ENCODE measurements at regions not wholly inside any gene's neighbourhood (a gene's known extent, or its start where the extent isn't known, plus 50 kb on each side); places are given as distances from the start of the nearest gene placed in this dataset.
A peak's percentile ranks its signal among the peaks of the same experiment; 100 is the strongest.

DNA sequence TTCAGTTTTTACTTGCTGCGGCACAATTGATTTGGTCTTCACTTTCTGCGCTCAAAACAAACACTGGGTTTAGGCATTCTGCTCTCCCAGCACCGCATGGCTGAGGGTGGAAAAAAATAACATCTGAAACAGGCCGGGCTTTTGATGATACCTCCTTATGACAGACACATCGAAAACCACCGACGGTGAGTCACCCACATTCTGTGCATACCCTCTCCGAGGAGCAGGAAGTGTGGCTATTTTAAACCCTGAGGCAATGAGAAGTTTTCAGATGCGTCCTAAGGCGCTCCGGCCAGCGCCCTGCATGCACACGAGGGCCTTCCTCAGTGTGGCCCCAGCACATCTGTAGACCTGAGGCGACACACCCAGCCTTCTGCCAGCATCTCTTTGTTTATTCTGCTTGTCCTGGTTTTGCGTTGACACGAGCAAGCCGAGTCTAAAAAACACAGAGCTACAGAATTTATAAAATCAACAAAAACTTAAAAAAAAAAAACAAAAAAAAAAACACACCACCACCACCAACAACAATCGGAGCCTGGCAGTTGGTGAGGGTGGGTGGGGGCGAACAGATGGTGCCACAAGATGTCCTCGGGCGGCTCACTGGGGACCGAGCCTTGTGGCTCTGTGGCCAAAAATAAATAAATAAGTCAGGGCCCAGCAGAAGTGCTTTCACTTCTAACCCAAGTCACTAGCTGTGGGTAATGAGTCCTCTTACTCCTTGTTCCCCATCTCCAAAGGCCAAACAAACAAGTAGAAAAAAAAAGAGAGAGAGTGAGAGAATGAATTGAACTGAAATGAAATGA is 162.6 kb upstream of the IRF2BP2 start (continued):
- TF ChIP-seq SMARCE1 (IDR thresholded peaks at IDR 0.05; ENCODE audit: borderline replicate concordance): no peak
- TF ChIP-seq, protein P1, sequence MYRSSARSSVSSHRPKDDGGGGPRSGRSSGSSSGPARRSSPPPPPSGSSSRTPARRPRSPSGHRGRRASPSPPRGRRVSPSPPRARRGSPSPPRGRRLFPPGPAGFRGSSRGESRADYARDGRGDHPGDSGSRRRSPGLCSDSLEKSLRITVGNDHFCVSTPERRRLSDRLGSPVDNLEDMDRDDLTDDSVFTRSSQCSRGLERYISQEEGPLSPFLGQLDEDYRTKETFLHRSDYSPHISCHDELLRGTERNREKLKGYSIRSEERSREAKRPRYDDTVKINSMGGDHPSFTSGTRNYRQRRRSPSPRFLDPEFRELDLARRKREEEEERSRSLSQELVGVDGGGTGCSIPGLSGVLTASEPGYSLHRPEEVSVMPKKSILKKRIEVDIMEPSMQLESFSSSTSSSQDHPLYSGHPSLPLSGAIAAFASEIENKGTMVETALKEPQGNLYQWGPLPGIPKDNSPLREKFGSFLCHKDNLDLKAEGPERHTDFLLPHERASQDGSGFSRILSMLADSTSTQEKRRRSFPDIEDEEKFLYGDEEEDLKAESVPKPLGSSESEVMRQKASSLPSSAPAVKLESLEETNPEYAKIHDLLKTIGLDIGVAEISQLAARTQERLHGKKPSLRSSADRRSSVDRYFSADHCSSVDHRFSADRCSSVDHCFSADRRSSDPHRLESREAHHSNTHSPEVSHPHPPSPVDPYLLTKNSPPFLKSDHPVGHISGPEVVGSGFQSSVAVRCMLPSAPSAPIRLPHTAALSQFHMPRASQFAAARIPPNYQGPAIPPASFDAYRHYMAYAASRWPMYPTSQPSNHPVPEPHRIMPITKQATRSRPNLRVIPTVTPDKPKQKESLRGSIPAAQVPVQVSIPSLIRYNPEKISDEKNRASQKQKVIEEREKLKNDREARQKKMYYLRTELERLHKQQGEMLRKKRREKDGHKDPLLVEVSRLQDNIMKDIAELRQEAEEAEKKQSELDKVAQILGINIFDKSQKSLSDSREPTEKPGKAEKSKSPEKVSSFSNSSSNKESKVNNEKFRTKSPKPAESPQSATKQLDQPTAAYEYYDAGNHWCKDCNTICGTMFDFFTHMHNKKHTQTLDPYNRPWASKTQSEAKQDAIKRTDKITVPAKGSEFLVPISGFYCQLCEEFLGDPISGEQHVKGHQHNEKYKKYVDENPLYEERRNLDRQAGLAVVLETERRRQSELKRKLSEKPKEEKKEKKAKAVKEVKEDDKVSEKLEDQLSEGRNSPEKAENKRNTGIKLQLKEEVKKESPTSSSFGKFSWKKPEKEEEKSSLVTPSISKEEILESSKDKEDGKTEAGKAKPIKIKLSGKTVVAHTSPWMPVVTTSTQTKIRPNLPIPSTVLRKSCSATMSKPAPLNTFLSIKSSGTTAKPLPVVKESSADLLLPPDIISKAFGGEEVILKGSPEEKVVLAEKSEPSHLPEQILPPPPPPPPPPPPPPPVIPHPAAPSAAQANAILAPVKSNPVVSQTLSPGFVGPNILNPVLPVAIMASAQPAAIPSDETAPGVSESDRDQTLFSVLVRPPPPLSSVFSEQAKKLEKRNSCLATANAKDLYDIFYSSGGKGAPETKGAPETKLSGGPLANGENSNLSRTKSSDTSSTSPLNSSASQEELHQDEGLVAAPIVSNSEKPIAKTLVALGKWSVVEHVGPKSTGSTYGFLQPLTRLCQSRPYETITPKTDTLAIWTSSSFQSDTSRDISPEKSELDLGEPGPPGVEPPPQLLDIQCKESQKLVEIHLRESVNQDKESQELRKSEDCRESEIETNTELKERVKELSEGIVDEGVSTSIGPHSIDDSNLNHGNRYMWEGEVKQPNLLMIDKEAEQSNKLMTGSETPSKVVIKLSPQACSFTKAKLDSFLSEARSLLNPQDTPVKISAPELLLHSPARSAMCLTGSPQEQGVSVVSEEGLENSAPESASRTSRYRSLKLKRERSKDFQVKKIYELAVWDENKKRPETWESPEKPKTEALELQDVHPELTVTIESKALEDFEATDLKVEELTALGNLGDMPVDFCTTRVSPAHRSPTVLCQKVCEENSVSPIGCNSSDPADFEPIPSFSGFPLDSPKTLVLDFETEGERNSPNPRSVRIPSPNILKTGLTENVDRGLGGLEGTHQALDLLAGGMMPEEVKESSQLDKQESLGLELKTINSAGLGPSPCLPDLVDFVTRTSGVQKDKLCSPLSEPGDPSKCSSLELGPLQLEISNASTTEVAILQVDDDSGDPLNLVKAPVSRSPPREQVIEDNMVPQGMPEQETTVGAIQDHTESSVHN (CRISPR knock-in tag; IDR thresholded peaks at IDR 0.05): no peak
- TF ChIP-seq ZNF720 (CRISPR knock-in tag; IDR thresholded peaks at IDR 0.05): no peak
- no peak for TF ChIP-seq ZNF124 (CRISPR knock-in tag; IDR thresholded peaks at IDR 0.05)
- TF ChIP-seq, protein P2, sequence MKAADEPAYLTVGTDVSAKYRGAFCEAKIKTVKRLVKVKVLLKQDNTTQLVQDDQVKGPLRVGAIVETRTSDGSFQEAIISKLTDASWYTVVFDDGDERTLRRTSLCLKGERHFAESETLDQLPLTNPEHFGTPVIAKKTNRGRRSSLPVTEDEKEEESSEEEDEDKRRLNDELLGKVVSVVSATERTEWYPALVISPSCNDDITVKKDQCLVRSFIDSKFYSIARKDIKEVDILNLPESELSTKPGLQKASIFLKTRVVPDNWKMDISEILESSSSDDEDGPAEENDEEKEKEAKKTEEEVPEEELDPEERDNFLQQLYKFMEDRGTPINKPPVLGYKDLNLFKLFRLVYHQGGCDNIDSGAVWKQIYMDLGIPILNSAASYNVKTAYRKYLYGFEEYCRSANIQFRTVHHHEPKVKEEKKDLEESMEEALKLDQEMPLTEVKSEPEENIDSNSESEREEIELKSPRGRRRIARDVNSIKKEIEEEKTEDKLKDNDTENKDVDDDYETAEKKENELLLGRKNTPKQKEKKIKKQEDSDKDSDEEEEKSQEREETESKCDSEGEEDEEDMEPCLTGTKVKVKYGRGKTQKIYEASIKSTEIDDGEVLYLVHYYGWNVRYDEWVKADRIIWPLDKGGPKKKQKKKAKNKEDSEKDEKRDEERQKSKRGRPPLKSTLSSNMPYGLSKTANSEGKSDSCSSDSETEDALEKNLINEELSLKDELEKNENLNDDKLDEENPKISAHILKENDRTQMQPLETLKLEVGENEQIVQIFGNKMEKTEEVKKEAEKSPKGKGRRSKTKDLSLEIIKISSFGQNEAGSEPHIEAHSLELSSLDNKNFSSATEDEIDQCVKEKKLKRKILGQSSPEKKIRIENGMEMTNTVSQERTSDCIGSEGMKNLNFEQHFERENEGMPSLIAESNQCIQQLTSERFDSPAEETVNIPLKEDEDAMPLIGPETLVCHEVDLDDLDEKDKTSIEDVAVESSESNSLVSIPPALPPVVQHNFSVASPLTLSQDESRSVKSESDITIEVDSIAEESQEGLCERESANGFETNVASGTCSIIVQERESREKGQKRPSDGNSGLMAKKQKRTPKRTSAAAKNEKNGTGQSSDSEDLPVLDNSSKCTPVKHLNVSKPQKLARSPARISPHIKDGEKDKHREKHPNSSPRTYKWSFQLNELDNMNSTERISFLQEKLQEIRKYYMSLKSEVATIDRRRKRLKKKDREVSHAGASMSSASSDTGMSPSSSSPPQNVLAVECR (CRISPR knock-in tag; IDR thresholded peaks at IDR 0.05; ENCODE audit: borderline replicate concordance): no peak
- no peak for TF ChIP-seq PAX8 (CRISPR knock-in tag; IDR thresholded peaks at IDR 0.05; ENCODE audit: borderline replicate concordance)
- TF ChIP-seq, protein P3, sequence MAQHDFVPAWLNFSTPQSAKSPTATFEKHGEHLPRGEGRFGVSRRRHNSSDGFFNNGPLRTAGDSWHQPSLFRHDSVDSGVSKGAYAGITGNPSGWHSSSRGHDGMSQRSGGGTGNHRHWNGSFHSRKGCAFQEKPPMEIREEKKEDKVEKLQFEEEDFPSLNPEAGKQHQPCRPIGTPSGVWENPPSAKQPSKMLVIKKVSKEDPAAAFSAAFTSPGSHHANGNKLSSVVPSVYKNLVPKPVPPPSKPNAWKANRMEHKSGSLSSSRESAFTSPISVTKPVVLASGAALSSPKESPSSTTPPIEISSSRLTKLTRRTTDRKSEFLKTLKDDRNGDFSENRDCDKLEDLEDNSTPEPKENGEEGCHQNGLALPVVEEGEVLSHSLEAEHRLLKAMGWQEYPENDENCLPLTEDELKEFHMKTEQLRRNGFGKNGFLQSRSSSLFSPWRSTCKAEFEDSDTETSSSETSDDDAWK (CRISPR knock-in tag; IDR thresholded peaks at IDR 0.05): no peak
- TF ChIP-seq FOSL1 (CRISPR knock-in tag; IDR thresholded peaks at IDR 0.05; ENCODE audit: borderline replicate concordance): peak; percentile 87
- TF ChIP-seq ZNF101 (CRISPR knock-in tag; IDR thresholded peaks at IDR 0.05; ENCODE audit: borderline replicate concordance, low read depth): no peak
- TF ChIP-seq KLF15 (CRISPR knock-in tag; IDR thresholded peaks at IDR 0.05; ENCODE audit: borderline replicate concordance): no peak
- TF ChIP-seq ZNF775 (CRISPR knock-in tag; IDR thresholded peaks at IDR 0.05; ENCODE audit: borderline replicate concordance): no peak
- TF ChIP-seq, protein P4, sequence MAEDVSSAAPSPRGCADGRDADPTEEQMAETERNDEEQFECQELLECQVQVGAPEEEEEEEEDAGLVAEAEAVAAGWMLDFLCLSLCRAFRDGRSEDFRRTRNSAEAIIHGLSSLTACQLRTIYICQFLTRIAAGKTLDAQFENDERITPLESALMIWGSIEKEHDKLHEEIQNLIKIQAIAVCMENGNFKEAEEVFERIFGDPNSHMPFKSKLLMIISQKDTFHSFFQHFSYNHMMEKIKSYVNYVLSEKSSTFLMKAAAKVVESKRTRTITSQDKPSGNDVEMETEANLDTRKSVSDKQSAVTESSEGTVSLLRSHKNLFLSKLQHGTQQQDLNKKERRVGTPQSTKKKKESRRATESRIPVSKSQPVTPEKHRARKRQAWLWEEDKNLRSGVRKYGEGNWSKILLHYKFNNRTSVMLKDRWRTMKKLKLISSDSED (CRISPR knock-in tag; IDR thresholded peaks at IDR 0.05): no peak
- peak; percentile 72; the same call in 1 of the 2 replicates for TF ChIP-seq CBX5 (CRISPR knock-in tag; IDR thresholded peaks at IDR 0.05; ENCODE audit: borderline replicate concordance)
